Heart right ventricle (tissue), 16 donors: ENCODE measurements at regions not wholly inside any gene's neighbourhood (a gene's known extent, or its start where the extent isn't known, plus 50 kb on each side); places are given as distances from the start of the nearest gene placed in this dataset.
"Not testable (repeated sequence)": the region's sequence is repeated elsewhere in the genome, so short reads cannot be mapped to it uniquely, and the experiment has no call there.

Source experiments
- ATAC-seq, 8 donors: fragments of 200-7000 bp; cut with Tn5 transposase; one replicate each; pipeline ENCODE4 v1.9.1; 2020; ENCODE audit warnings: mild to moderate bottlenecking in 8 of 8, moderate library complexity in 8 of 8, moderate number of reproducible peaks in 1 of 8
- DNase-seq, 2 donors: peaks; one replicate each; pipeline ENCODE4 v3.0.0-alpha.2; 2020
- H3K27ac ChIP-seq, 10 donors: fragments of 200-600 bp; sonication (generic) in 2 of 10; one replicate each; pipeline versions ENCODE4 v1.5.0 to v1.8.0; 2020 to 2022; ENCODE audit warnings: mild to moderate bottlenecking in 3 of 10
- H3K27me3 ChIP-seq, 7 donors: fragments of 200-600 bp; one replicate each; pipeline ENCODE4 v1.8.0; 2021 to 2022; ENCODE audit warnings: mild to moderate bottlenecking in 2 of 7
- H3K36me3 ChIP-seq, 9 donors: fragments of 200-600 bp; sonication (generic) in 1 of 9; one replicate each; pipeline versions ENCODE4 v1.5.0 to v1.8.0; 2020 to 2022; ENCODE audit warnings: mild to moderate bottlenecking in 2 of 9
- H3K4me1 ChIP-seq, 9 donors: fragments of 200-600 bp; sonication (generic) in 1 of 9; one replicate each; pipeline versions ENCODE4 v1.5.0 to v1.8.0; 2020 to 2022; ENCODE audit warnings: mild to moderate bottlenecking in 4 of 9
- H3K4me3 ChIP-seq, 10 donors: fragments of 200-600 bp; sonication (generic) in 2 of 10; one replicate each; pipeline versions ENCODE4 v1.5.0 to v1.8.0; 2020 to 2022; ENCODE audit warnings: mild to moderate bottlenecking in 7 of 10, moderate library complexity in 2 of 10
- H3K9me3 ChIP-seq, 11 donors: fragments of 200-600 bp in 10 of 11; sonication (generic) in 2 of 11; one replicate each; pipeline versions ENCODE4 v1.5.0 to v1.8.0; 2013 to 2022; ENCODE audit warnings: mild to moderate bottlenecking in 2 of 11, control low read depth in 1 of 11, moderate library complexity in 1 of 11
- CTCF ChIP-seq, 9 donors: fragments of 200-600 bp; sonication (generic) in 2 of 9; IDR thresholded peaks; one replicate each; pipeline versions ENCODE4 v1.5.0 to v1.8.0; 2021 to 2022; ENCODE audit warnings: antibody characterized with exemption in 9 of 9, mild to moderate bottlenecking in 5 of 9, moderate library complexity in 1 of 9
- WGBS, 2 donors: extraction: QIAGEN DNeasy Blood & Tissue Kit; methylation state at CpG; one replicate each; pipeline ENCODE4 v1.1.7; 2013; ENCODE audit warnings: inconsistent platforms in 1 of 2; 5-methylcytosine and 5-hydroxymethylcytosine counted together
- intact Hi-C, 10 donors: fragments of 100-400 bp; cut with DNase I; formaldehyde crosslinking; loops; one replicate each; pipeline versions ENCODE4 v1.11.1 to v1.14.2; 2022
- donor health status: Arrhythmogenic right ventricular cardiomyopathy.
- donor health status: ischemic (EF 13 %, LVEDD 7.1; RV severe dilation, severe dysfunction).
- donor health status: healthy with polysubstance abuse.
- donor health status: DM: no; HTN: yes; CAD: no.
- donor health status: DM: no; HTN: no; CAD: no.
- donor health status: ischemic (EF 25% LVEDD 6.9; RV normal size, moderate dysfunction).
- donor health status: ischemic (EF 25% LVEDD 5.7; RV mildly dilated, moderate dysfunction).
- donor health status: healthy.
- donor health status: DM: yes; HTN: yes; CAD: no.
- donor health status: Ischemic cardiomyopathy.
- donor health status: ischemic (EF 35%, LVEDD 5.7; RV mildly dilated, moderate dysfunction).
- donor health status: nonischemic (EF 11% LVEDD 7.7; RV severe dilation, severe dysfunction).
- donor health status: DM: yes; HTN: yes; CAD: no.
- donor health status: PGD.
- donor health status: ischemic (EF 29% LVEDD 5.4; RV normal size, mild dysfunction).
- donor health status: nonischemic (EF 23%, LVEDD 6.1; RV moderate dilation, normal function).

DNA sequence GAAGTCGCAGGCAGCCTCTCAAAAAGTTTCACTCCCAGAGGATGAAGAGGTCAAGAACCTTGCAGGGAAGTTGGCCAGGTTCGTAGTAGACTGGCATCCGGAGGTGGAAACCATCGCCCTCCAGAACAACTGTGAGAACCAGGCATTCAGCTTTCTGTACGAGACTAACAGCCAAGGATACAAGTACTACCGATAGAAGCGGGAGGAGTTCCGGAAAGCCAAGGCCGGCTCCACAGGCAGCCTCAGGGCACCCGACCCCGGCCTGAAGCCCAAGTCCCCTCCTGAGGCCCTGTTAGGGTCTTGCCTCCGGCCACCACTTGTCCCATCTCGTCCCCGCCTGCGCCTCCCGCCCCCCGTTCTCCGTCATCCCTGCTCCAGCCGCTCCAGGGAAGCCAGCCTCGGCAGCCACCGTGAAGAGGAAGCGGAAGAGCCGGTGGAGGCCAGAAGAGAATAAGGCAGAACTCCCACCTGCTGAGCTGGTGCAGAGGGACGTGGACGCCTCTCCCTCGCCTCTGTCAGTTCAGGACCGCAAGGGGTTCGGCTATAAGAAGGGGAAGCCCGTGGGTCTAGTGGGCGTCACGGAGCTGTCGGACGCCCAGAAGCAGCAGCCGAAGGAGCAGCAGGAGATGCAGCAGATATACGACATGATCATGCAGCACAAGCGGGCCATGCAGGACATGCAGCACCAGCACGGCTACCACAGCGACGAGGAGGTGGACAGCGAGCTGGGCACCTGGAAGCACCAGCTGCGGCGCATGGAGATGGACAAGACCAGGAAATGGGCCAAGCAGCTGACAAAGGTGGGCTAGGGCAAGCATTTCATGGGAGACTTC lies 366.8 kb upstream of the ATXN7L3B start:
- DNase-seq, result peak in 1 of 2 donors; percentile 8
- no peaks in the 10 kb centered on the region for H3K36me3 ChIP-seq
- peak in 1 of 8 donors; percentile 10 for ATAC-seq

DNA sequence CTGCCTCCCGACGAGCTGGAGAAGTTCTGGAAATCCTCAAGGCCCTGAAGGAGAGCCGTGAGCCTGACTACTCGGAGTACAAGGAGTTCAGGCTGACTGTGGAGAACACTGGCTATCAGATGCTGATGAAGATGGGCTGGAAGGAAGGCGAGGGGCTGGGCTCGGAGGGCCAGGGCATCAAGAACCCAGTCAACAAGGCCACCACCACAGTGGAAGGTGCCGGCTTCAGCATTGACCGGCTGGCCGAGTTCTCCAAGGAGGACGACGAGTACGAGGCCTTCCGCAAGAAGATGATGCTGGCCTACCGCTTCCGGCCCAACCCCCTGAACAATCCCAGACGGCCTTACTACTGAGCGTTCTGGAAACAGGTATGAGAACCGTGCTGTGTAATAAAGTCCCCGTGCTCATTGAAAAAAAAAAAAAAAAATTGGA lies 366.1 kb upstream of the ATXN7L3B start:
- TF ChIP-seq CTCF (IDR thresholded peaks at IDR 0.05), result no peak
- no peaks in the 10 kb centered on the region for H3K27me3 ChIP-seq
- ATAC-seq, result no peak
- WGBS, 2 donors, result 92 to 95% methylated on average over 19 of the region's 19 CpGs
- H3K27ac ChIP-seq, result no peak overlapping the region
- intact Hi-C loops, result no loop called here
- H3K4me1 ChIP-seq, result no peaks in the 10 kb centered on the region
- H3K36me3 ChIP-seq, result no peaks in the 10 kb centered on the region
- H3K9me3 ChIP-seq, result peaks cover 0 to 31% (median 4%) of the 10 kb centered on the region in 11 donors
- no peak overlapping the region for H3K4me3 ChIP-seq
- no peak for DNase-seq

More for the DNA sequence above, 366.8 kb upstream of the ATXN7L3B start:
- WGBS, 2 donors, result 92 to 93% methylated on average over 42 of the region's 42 CpGs
- no peaks in the 10 kb centered on the region for H3K4me1 ChIP-seq
- no peak overlapping the region for H3K4me3 ChIP-seq
- intact Hi-C loops, result no loop called here
- TF ChIP-seq CTCF (IDR thresholded peaks at IDR 0.05), result no peak
- no peak overlapping the region for H3K27ac ChIP-seq
- no peaks in the 10 kb centered on the region for H3K27me3 ChIP-seq
- peaks cover 0 to 25% (median 4%) of the 10 kb centered on the region in 11 donors for H3K9me3 ChIP-seq

- 79 to 84% methylated on average over 4 of the region's 4 CpGs for WGBS, 2 donors
Measured at GRCh38 chr12:74174961-74175360, 362.7 kb upstream of the ATXN7L3B start.

GRCh38 chr12:74185360-74185759 lies 352.3 kb upstream of the ATXN7L3B start:
- H3K27ac ChIP-seq, result no peak overlapping the region
- no peak for DNase-seq
- 60 to 63% methylated on average over 2 of the region's 2 CpGs for WGBS, 2 donors
- no peaks in the 10 kb centered on the region for H3K4me1 ChIP-seq
- no peaks in the 10 kb centered on the region for H3K27me3 ChIP-seq
- H3K36me3 ChIP-seq, result no peaks in the 10 kb centered on the region
- ATAC-seq, result no peak
- H3K9me3 ChIP-seq, result peaks cover 0 to 4% (median 0%) of the 10 kb centered on the region in 11 donors
- no peak overlapping the region for H3K4me3 ChIP-seq
- TF ChIP-seq CTCF (IDR thresholded peaks at IDR 0.05), result no peak
- intact Hi-C loops, result loop anchor here in 1 of 10 donors (2.0 kb wide), 1 partner anchor 19 kb away; no protein-coding TSS in a partner anchor

More at GRCh38 chr12:74174961-74175360, 362.7 kb upstream of the ATXN7L3B start:
- H3K4me1 ChIP-seq, H3K4me3 ChIP-seq, H3K27me3 ChIP-seq, H3K36me3 ChIP-seq, DNase-seq, ATAC-seq, H3K27ac ChIP-seq, intact Hi-C loops: not testable (repeated sequence)
- H3K9me3 ChIP-seq, result peaks cover 0 to 42% (median 4%) of the 10 kb centered on the region in 11 donors

DNA sequence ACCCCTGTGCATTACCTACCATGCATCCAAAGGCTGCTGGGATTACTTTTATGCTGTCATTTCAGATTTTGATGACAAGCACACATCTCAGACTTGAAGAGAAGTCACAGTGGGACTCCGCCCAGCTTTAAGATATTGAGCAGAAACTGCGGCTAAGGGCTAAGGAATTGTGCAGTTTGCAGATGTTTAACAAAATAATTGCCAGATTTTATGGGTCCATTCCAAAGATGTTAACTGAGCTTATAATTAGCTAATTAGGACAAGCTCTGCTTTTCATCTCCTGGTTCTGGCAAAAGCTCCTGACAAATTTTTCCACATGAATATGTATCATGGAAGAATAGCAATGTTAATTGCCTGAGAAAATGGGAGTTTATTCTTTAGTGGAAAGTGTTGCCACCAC lies 344.4 kb upstream of the ATXN7L3B start:
- TF ChIP-seq CTCF (IDR thresholded peaks at IDR 0.05), result no peak
- Histone ChIP-seq H3K27me3 (no peaks in the 10 kb centered on the region), H3K36me3 (no peaks in the 10 kb centered on the region), H3K4me3 (no peak overlapping the region), H3K4me1 (no peaks in the 10 kb centered on the region), H3K9me3 (peaks cover 0 to 4% (median 0%) of the 10 kb centered on the region in 11 donors), H3K27ac (no peak overlapping the region)
- 80 to 83% methylated on average over 2 of the region's 2 CpGs for WGBS, 2 donors
- DNase-seq (no peak), ATAC-seq (no peak)
- intact Hi-C loops, result no loop called here
